ENCODE measurements at regions not wholly inside any gene's neighbourhood (a gene's known extent, or its start where the extent isn't known, plus 50 kb on each side); places are given as distances from the start of the nearest gene placed in this dataset.
"Not testable (repeated sequence)": the region's sequence is repeated elsewhere in the genome, so short reads cannot be mapped to it uniquely, and the experiment has no call there.

GRCh38 chr20:12512755-12513154, 496.0 kb upstream of the SPTLC3 start:
- no peak for DNase-seq

GRCh38 chr20:12528104-12528503, 480.7 kb upstream of the SPTLC3 start:
- no peak for DNase-seq

DNA sequence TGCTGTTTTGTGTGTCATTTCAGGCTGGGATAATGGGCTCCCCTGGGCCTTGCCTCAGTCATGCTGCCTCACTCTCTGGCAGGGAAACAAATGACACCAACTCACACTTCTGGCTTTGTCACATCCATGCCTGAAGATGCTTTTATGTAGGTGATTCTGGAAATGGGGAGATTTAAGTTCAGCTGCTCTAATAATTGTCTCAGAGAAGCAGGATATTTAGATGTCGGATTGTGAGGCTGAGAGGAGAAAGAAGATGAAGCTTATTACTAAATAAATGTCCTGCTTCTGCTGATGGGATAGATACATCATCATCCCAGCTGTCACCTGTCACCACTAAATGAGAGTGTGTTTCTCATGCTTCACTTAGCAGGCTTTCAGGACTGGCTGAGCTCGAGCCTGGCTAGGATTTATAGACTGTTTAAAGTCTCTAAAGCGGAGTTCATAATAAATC, 480.2 kb upstream of the SPTLC3 start:
- peak in 1 of 2 experiments; percentile 9 for DNase-seq

- no peak for DNase-seq
Measured at GRCh38 chr20:12531626-12532025, 477.1 kb upstream of the SPTLC3 start.

- DNase-seq: peak; percentile 29 to 56
Measured at GRCh38 chr20:12535316-12535715, 473.5 kb upstream of the SPTLC3 start.

DNA sequence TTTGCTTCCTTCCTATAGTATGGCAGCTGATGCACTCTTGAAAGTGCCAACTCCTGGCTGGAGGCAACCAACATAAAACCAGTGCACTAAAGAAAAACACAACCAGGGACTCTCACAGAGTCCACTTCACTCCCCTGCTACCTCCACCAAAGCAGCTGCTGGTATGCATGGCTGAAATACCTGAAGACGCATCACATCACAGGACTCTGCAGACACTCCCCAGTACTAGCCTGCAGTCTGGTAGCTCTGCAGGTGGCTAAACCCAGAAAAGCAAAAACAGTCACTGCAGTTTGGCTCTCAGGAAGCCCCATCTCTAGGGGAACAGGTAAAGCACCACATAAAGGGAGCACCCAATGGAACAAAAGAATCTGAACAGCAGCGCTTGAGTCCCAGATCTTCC, 473.0 kb upstream of the SPTLC3 start:
- DNase-seq: no peak

GRCh38 chr20:12554426-12554825, 454.3 kb upstream of the SPTLC3 start:
- peak in 1 of 2 experiments; percentile 6 for DNase-seq

GRCh38 chr20:12555369-12555768, 453.4 kb upstream of the SPTLC3 start:
- DNase-seq: no peak

DNA sequence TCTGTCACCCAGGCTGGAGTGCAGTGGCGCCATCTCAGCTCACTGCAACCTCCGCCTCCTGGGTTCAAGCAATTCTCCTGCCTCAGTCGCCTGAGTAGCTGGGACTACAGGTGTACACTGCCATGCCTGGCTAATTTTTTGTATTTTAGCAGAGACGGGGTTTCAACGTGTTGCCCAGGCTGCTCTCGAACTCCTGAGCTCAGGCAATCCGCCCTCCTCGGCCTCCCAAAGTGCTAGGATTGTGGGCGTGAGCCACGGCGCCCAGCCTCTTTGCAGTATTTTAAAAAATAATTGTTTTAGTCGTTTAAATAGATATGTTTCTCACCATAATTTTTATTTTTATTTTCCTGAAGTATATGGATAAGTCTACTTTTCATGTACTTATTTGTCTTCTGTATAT, 452.9 kb upstream of the SPTLC3 start:
- not testable (repeated sequence) for DNase-seq

DNA sequence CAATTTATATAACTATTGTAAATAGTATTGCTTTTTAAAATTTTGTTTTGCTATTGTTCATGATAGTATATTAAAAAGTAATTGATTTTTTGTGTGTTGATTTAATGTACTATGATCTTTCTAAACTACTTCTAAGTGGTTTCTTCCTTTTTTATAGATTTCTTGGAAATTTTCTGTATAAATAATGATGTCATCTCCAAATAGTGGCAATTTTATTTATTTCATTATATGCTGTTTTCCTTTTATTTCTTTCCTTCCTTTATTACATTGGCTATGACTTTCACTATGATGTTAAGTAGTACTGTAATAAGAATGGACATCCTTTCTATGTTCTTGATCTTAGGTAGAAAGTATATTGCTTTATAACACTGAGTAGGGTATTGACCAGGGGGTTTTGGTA, 451.5 kb upstream of the SPTLC3 start:
- DNase-seq: no peak

- DNase-seq: no peak
Measured at GRCh38 chr20:12564979-12565378, 443.8 kb upstream of the SPTLC3 start.

DNA sequence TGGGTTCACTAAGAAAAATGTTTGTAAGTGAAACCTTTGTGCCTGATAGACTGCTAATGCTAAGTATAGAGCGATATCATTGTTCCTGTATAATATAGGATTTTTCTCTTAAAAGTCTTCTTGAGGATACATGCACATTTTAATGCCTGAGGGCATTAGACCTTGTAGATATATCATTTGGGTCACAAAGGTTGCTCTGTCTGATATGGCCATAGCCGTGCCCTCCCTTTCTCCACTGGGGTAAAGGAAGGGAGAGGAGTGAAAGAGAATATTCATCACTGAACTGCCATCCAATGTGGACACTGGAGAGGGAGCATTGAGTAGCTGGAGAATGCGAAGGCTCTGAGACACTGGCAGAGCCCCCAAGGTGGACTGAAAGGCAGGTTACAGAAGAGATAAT, 442.2 kb upstream of the SPTLC3 start:
- DNase-seq: no peak

DNA sequence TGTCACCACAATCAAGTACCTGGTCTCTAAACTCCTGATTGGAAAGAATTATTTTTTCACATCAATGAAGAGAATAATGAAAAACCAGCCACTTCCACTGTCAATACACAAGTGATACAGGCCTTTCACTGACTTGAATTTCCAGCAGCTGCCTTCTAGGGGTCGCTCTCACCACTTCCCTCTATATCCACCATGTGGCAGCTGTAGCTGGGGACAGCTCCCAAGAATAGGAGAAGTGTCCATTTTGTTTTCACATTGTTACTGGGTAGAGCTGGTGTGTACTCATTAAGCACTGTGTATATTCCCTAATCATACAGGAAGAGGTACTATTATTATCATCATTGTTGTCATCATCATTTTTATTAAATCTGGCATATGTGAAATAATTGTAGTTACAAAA, 438.4 kb upstream of the SPTLC3 start:
- peak; percentile 63 to 67 for DNase-seq

- DNase-seq: no peak
Measured at GRCh38 chr20:12573442-12573841, 435.3 kb upstream of the SPTLC3 start.

DNA sequence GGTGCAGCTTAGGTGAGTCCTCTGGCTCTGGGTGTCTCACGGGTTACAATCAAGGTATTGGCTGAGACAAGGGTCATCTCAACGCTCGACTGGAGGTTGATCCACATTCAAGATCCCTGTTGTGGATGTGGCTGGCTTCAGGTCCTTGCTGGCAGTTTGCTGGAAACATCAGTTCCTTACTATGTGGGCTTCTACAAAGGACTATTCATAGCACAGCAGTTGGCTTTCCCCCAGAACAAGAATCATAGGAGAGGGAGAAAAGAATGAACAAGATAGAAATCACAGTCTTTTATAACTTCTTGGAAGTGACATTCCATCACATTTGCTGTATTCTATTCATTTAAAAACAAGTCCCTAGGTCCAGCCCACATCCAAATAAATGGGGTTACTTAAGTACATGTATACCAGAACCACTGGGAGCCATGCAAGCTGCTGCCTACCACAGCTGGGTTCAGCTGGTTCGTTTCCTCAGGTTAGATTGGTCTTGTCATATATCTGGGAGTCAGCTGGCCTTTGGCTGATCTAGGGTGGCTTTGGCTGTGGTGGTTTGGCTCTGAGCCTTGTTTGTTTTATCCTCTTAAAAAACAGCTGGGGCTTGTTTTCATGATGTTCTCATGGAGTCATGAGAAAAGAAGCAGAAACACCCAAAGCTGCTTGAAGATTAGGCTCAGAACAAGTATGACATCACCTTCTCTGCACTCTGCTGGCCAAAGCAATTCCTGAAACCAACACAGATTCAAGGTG, 433.2 kb upstream of the SPTLC3 start:
- DNase-seq: no peak

DNA sequence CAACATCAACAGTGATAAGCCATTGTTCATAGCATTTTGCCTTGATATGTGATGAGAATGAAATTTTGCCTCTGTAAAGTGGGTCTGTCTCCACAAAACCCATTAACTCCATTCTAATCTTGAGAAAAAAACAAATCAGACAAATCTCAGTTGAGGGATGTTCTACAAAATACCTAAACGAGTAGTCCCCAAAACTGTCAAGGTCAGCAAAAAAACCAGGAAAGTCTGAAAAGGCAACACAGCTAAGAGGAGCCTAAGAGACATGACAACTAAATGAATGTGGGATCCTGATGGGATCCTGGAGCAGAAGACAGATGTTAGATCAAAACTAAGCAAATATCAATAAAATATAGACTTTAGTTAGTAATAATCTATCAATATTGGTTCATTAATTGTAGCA, 431.6 kb upstream of the SPTLC3 start:
- no peak for DNase-seq

GRCh38 chr20:12581644-12582289, 427.0 kb upstream of the SPTLC3 start:
- peak in 1 of 2 experiments; percentile 19 for DNase-seq

DNA sequence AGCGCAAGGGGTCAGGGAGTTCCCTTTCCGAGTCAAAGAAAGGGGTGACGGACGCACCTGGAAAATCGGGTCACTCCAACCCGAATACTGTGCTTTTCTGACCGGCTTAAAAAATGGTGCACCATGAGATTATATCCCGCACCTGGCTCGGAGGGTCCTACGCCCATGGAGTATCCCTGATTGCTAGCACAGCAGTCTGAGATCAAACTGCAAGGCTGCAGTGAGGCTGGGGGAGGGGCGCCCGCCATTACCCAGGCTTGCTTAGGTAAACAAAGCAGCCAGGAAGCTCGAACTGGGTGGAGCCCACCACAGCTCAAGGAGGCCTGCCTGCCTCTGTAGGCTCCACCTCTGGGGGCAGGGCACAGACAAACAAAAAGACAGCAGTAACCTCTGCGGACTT, 426.1 kb upstream of the SPTLC3 start:
- DNase-seq: not testable (repeated sequence)

DNA sequence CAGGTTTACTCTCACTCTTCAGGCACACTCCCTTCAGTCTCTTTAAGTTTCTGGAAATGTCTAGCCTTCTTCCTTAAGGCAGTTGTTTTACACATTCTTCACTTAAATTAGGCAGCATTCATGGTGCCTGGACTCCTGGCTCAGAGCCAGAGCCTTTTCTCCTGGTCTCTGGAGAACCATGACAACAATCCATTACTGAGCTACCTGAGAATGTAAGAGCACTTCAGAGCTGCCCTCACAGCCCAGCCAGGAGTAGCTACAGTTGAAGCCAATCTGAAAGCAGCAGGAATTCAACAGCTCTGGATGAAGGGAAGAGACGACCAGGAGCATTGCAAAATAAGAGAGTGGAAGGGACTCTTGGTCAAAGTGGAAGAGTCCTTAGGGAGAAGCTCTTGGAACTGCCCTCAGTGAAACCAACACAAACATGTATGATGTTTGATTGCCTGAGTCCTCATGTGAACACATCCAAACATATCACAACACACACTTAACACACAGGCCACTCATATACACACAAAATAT, 416.8 kb upstream of the SPTLC3 start:
- DNase-seq: peak; percentile 64 to 82

- no peak for DNase-seq
Measured at GRCh38 chr20:12592756-12593155, 416.0 kb upstream of the SPTLC3 start.

DNA sequence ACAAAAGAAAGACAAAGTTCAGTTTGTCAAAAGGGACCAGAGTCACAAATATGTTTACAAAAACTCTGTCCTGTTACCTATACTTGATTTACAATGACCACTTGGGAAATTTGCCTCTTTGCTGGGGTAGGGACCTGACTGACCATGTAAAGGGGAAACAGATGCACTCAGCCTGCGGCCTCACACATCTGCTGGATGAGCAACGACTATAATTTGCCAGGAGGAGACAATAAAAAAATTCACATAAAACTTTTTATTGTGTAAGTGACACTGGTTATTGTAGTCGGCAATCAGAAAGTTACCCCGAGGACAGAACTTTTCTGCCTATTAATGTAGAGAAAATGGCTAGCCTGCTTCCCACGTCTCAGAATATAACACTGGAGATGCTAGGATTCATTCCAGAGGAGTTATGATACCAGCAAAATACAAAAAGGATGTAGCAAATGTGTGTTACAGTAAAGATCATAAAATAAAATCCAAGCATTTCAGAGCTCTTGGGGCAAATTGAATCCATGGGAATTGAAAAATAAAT, 415.4 kb upstream of the SPTLC3 start:
- DNase-seq: no peak

- DNase-seq: peak; percentile 74 to 77
Measured at GRCh38 chr20:12594410-12595088, 414.2 kb upstream of the SPTLC3 start.

DNA sequence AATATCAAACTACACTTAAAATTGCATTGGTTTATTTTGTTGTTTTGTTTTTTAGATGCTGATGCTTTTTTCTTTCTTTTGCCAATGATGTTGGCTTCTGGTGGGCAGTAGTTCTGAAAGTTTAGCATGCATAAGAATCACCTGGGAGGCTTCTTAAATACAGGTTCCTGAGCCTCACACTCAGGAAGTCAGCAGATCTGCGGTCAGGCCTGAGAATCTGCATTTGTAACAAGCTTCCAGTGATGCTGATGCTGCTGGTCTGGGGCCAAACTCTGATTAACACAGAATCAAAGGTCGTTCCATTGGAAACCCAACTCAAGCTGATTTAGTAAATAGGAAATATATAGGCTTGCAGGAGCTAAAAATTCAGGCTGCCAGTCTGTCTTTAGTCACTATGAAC, 412.9 kb upstream of the SPTLC3 start:
- DNase-seq: no peak
